OCI-LY7 (cell line): ENCODE measurements at regions not wholly inside any gene's neighbourhood (a gene's known extent, or its start where the extent isn't known, plus 50 kb on each side); places are given as distances from the start of the nearest gene placed in this dataset.

ENCODE experiments used
- CTCF ChIP-seq: fragments of 200-600 bp; sonication (generic); conservative IDR thresholded peaks from 2 replicates; pipeline ENCODE4 v1.5.1; 2014; ENCODE audit warnings: mild to moderate bottlenecking, antibody characterized with exemption, low read length, moderate library complexity, mixed read lengths
- EZH2phosphoT487 ChIP-seq: fragments of 200-600 bp; sonication (generic); IDR thresholded peaks from 2 replicates; pipeline ENCODE4 v1.6.1; 2018; ENCODE audit warnings: low read depth, borderline replicate concordance, mild to moderate bottlenecking, mixed run types, antibody characterized with exemption, low read length, moderate library complexity, mixed read lengths

- TF ChIP-seq CTCF = no peak
- no peak for TF ChIP-seq EZH2phosphoT487
These were observed 415.6 kb downstream of the NPHP4 start for GRCh38 chr1:5576673-5577065.
